GM19372 (cell line): ENCODE measurements at regions not wholly inside any gene's neighbourhood (a gene's known extent, or its start where the extent isn't known, plus 50 kb on each side); places are given as distances from the start of the nearest gene placed in this dataset.
"Not testable (repeated sequence)": the region's sequence is repeated elsewhere in the genome, so short reads cannot be mapped to it uniquely, and the experiment has no call there.

Experiments used
- ATAC-seq: cut with Tn5 transposase; IDR thresholded peaks from one replicate; pipeline ENCODE4 v1.9.1; 2021; ENCODE audit warnings: mild to moderate bottlenecking, low read depth, moderate library complexity; ENCODE audit not compliant: unreplicated experiment

- ATAC-seq = no peak
Observed at GRCh38 chr20:11677428-11677827, 240.3 kb upstream of the BTBD3 start.

- ATAC-seq = no peak
Observed at GRCh38 chr20:11677836-11678235, 239.9 kb upstream of the BTBD3 start.

GRCh38 chr20:11682285-11682684 lies 235.4 kb upstream of the BTBD3 start:
- no peak for ATAC-seq

GRCh38 chr20:11686195-11686594 lies 231.5 kb upstream of the BTBD3 start:
- no peak for ATAC-seq

- ATAC-seq = no peak
Observed at GRCh38 chr20:11686820-11687543, 230.7 kb upstream of the BTBD3 start.

GRCh38 chr20:11687546-11688292 lies 230.0 kb upstream of the BTBD3 start:
- no peak for ATAC-seq

- ATAC-seq = no peak
Observed at GRCh38 chr20:11689262-11689661, 228.4 kb upstream of the BTBD3 start.

GRCh38 chr20:11691766-11692165 lies 225.9 kb upstream of the BTBD3 start:
- ATAC-seq = no peak

- no peak for ATAC-seq
Observed at GRCh38 chr20:11692567-11692966, 225.1 kb upstream of the BTBD3 start.

- no peak for ATAC-seq
Observed at GRCh38 chr20:11694467-11694866, 223.2 kb upstream of the BTBD3 start.

GRCh38 chr20:11697055-11697454 lies 220.6 kb upstream of the BTBD3 start:
- no peak for ATAC-seq

GRCh38 chr20:11697646-11698045 lies 220.0 kb upstream of the BTBD3 start:
- no peak for ATAC-seq

GRCh38 chr20:11698124-11698523 lies 219.6 kb upstream of the BTBD3 start:
- no peak for ATAC-seq

GRCh38 chr20:11700831-11701230 lies 216.9 kb upstream of the BTBD3 start:
- no peak for ATAC-seq

GRCh38 chr20:11702721-11703518 lies 214.8 kb upstream of the BTBD3 start:
- ATAC-seq = no peak

GRCh38 chr20:11705512-11705911 lies 212.2 kb upstream of the BTBD3 start:
- no peak for ATAC-seq

- not testable (repeated sequence) for ATAC-seq
Observed at GRCh38 chr20:11708223-11708622, 209.5 kb upstream of the BTBD3 start.

GRCh38 chr20:11711214-11711613 lies 206.5 kb upstream of the BTBD3 start:
- ATAC-seq = no peak

GRCh38 chr20:11712639-11713160 lies 205.0 kb upstream of the BTBD3 start:
- ATAC-seq = no peak

- ATAC-seq = no peak
Observed at GRCh38 chr20:11714886-11715285, 202.8 kb upstream of the BTBD3 start.
